ENCODE measurements at regions not wholly inside any gene's neighbourhood (a gene's known extent, or its start where the extent isn't known, plus 50 kb on each side); places are given as distances from the start of the nearest gene placed in this dataset.

DNA sequence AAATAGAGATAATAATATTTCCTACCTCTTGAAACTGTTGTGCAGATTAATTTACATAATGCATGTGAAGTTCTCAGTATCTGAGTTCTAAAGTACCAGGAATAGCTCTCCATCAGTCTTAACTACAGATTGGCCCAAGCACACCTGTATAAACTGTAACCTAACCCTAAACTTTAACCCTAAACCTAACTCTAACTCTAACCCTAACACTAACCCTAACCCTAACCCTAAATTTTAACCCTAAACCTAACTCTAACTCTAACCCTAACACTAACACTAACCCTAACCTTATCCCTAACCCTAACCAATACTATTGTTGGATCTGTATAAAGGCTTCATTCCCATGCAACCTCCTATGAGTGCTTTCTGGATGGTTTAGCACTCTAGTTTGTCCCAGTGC lies 1445.9 kb upstream of the TENM4 start:
- Histone ChIP-seq H3K36me3 (ENCODE audit: control insufficient read depth, insufficient read depth, low read length) (no peaks in the 10 kb centered on the region), H3K4me3 (ENCODE audit: low read depth, low read length) (no peak overlapping the region), H3K27me3 (ENCODE audit: control insufficient read depth, insufficient read depth, low read length) (no peaks in the 10 kb centered on the region)
- DNase-seq (ENCODE audit: low read depth): no peak
- TF ChIP-seq CTCF (IDR thresholded peaks at IDR 0.05; ENCODE audit: insufficient read depth, low read length, poor library complexity, severe bottlenecking): no peak

- H3K4me3 ChIP-seq (ENCODE audit: low read depth, low read length): no peak overlapping the region
- no peak for DNase-seq (ENCODE audit: low read depth)
These were observed 1432.6 kb upstream of the TENM4 start for GRCh38 chr11:80873310-80873999.

DNA sequence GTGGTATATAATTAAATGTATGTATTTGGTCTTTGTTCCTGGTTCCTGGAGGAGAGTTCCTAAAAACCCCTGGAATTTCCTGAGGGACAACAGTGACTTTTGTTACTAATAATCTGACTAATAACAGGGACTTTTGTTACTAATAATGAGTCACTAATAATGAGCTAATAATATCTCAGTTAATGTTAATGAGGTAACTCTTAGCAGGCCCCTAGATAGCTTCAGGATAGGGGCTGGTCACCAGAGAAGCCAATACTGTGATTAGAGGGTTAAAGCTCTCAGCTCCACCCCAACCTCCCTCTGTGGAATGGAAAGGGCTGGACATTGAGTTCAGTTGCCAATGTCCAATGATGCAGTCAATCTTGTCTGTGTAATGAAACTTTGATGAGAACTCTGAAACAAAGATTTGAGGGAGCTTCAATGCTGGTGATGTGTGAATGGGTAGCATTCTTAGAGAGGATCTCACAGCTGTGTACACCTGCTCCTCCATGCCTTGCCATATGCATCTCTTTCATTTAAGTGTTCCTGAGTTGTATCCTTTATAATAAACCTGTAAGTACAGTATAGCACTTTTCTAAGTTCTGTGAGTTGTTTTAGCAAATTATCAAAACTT lies 1431.4 kb upstream of the TENM4 start:
- no peak for DNase-seq (ENCODE audit: low read depth)
- Histone ChIP-seq H3K36me3 (ENCODE audit: control insufficient read depth, insufficient read depth, low read length) (no peaks in the 10 kb centered on the region), H3K27me3 (ENCODE audit: control insufficient read depth, insufficient read depth, low read length) (no peaks in the 10 kb centered on the region), H3K4me3 (ENCODE audit: low read depth, low read length) (no peak overlapping the region)
- TF ChIP-seq CTCF (IDR thresholded peaks at IDR 0.05; ENCODE audit: insufficient read depth, low read length, poor library complexity, severe bottlenecking): no peak

More at GRCh38 chr11:80873310-80873999, 1432.6 kb upstream of the TENM4 start:
- no peaks in the 10 kb centered on the region for H3K27me3 ChIP-seq (ENCODE audit: control insufficient read depth, insufficient read depth, low read length)
- no peak for TF ChIP-seq CTCF (IDR thresholded peaks at IDR 0.05; ENCODE audit: insufficient read depth, low read length, poor library complexity, severe bottlenecking)
- H3K36me3 ChIP-seq (ENCODE audit: control insufficient read depth, insufficient read depth, low read length): no peaks in the 10 kb centered on the region

DNA sequence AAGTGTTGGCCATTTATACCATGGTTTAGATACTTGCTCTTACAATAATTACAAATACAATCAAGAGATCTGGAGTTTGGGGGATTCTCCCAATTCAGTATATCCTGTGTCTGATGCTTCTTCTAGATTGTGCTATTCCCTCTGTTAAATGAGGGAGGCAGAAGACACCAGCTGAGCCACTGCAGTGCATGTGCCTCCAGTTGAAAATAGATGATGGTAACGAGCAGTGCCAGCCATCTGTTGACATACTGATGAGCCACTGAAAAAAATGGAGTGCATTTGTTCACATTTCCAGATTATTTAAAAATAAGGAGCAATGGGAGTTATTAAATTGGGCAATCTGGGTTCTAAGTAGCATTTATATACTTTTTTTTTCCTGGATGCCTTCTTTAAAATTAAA lies 1428.0 kb upstream of the TENM4 start:
- Histone ChIP-seq H3K4me3 (ENCODE audit: low read depth, low read length) (no peak overlapping the region), H3K27me3 (ENCODE audit: control insufficient read depth, insufficient read depth, low read length) (no peaks in the 10 kb centered on the region), H3K36me3 (ENCODE audit: control insufficient read depth, insufficient read depth, low read length) (no peaks in the 10 kb centered on the region)
- TF ChIP-seq CTCF (IDR thresholded peaks at IDR 0.05; ENCODE audit: insufficient read depth, low read length, poor library complexity, severe bottlenecking): no peak
- DNase-seq (ENCODE audit: low read depth): no peak

- H3K27me3 ChIP-seq (ENCODE audit: control insufficient read depth, insufficient read depth, low read length): no peaks in the 10 kb centered on the region
- no peak for DNase-seq (ENCODE audit: low read depth)
- no peak overlapping the region for H3K4me3 ChIP-seq (ENCODE audit: low read depth, low read length)
- no peak for TF ChIP-seq CTCF (IDR thresholded peaks at IDR 0.05; ENCODE audit: insufficient read depth, low read length, poor library complexity, severe bottlenecking)
- H3K36me3 ChIP-seq (ENCODE audit: control insufficient read depth, insufficient read depth, low read length): no peaks in the 10 kb centered on the region
These were observed 1421.2 kb upstream of the TENM4 start for GRCh38 chr11:80862011-80862410.

DNA sequence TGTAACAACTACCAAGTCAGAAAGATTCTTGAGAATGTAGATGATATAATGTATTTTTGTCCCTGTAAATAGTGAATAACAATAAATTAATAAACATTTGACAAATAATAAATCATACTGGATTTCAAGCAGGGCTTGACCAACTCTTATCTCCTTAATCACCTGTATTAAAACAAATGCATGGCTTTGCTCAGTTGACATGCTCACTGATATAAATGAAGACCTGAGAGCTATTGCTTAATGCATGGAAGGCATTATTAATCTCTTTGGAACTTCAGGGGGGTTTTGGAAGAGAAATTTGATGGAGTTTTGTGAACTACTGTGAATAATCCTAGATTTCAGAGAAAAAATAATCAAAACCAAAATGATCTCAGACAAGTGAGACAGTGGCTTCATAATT lies 1420.4 kb upstream of the TENM4 start:
- Histone ChIP-seq H3K36me3 (ENCODE audit: control insufficient read depth, insufficient read depth, low read length) (no peaks in the 10 kb centered on the region), H3K4me3 (ENCODE audit: low read depth, low read length) (no peak overlapping the region), H3K27me3 (ENCODE audit: control insufficient read depth, insufficient read depth, low read length) (no peaks in the 10 kb centered on the region)
- DNase-seq (ENCODE audit: low read depth): no peak
- TF ChIP-seq CTCF (IDR thresholded peaks at IDR 0.05; ENCODE audit: insufficient read depth, low read length, poor library complexity, severe bottlenecking): no peak
